ENCODE measurements at regions not wholly inside any gene's neighbourhood (a gene's known extent, or its start where the extent isn't known, plus 50 kb on each side); places are given as distances from the start of the nearest gene placed in this dataset.

GRCh38 chr3:116785226-116785625 lies 75.6 kb downstream of the TUSC7 start:
- Histone ChIP-seq H3K4me2 (ENCODE audit: insufficient read depth, low read length) (no peak overlapping the region), H3K4me3 (ENCODE audit: low read depth in 1 of 2, low read length in 2 of 2) (no peak overlapping the region), H2AFZ (ENCODE audit: low read depth, low read length) (no peak overlapping the region), H3K27me3 (ENCODE audit: insufficient read depth, low read length, poor library complexity) (no peaks in the 10 kb centered on the region), H3K36me3 (ENCODE audit: insufficient read depth, low read length) (no peaks in the 10 kb centered on the region), H3K9me3 (ENCODE audit: insufficient read depth, low read length, severe bottlenecking) (no peaks in the 10 kb centered on the region), H3K4me1 (ENCODE audit: insufficient read depth, low read length) (no peaks in the 10 kb centered on the region), H3K9ac (ENCODE audit: low read depth, low read length) (no peak overlapping the region), H3K27ac (ENCODE audit: low read length) (no peak overlapping the region), H4K20me1 (ENCODE audit: insufficient read depth, low read length) (no peaks in the 10 kb centered on the region), H3K79me2 (ENCODE audit: insufficient read depth, low read length) (no peaks in the 10 kb centered on the region)
- ATAC-seq (ENCODE audit: insufficient read depth, low read depth) (no peak), DNase-seq (no peak)
- TF ChIP-seq EZH2 (IDR thresholded peaks at IDR 0.05; ENCODE audit: borderline replicate concordance, low read depth, low read length, severe bottlenecking) = no peak
- TF ChIP-seq CTCF (IDR thresholded peaks at IDR 0.05; ENCODE audit: borderline replicate concordance, extremely low read depth, low read length, poor library complexity, severe bottlenecking) = no peak

- Histone ChIP-seq H2AFZ (ENCODE audit: low read depth, low read length) (no peak overlapping the region), H3K27me3 (ENCODE audit: insufficient read depth, low read length, poor library complexity) (no peaks in the 10 kb centered on the region), H3K4me2 (ENCODE audit: insufficient read depth, low read length) (no peak overlapping the region), H3K79me2 (ENCODE audit: insufficient read depth, low read length) (no peaks in the 10 kb centered on the region), H3K9ac (ENCODE audit: low read depth, low read length) (no peak overlapping the region), H3K4me1 (ENCODE audit: insufficient read depth, low read length) (no peaks in the 10 kb centered on the region), H3K9me3 (ENCODE audit: insufficient read depth, low read length, severe bottlenecking) (no peaks in the 10 kb centered on the region), H3K36me3 (ENCODE audit: insufficient read depth, low read length) (no peaks in the 10 kb centered on the region), H3K27ac (ENCODE audit: low read length) (no peak overlapping the region), H4K20me1 (ENCODE audit: insufficient read depth, low read length) (no peaks in the 10 kb centered on the region), H3K4me3 (ENCODE audit: low read depth in 1 of 2, low read length in 2 of 2) (no peak overlapping the region)
- DNase-seq (no peak), ATAC-seq (ENCODE audit: insufficient read depth, low read depth) (no peak)
- TF ChIP-seq EZH2 (IDR thresholded peaks at IDR 0.05; ENCODE audit: borderline replicate concordance, low read depth, low read length, severe bottlenecking) (no peak), CTCF (IDR thresholded peaks at IDR 0.05; ENCODE audit: borderline replicate concordance, extremely low read depth, low read length, poor library complexity, severe bottlenecking) (no peak)
These were observed 93.1 kb downstream of the TUSC7 start for GRCh38 chr3:116802651-116803050.

- Histone ChIP-seq H3K27ac (ENCODE audit: low read length) (no peak overlapping the region), H3K4me2 (ENCODE audit: insufficient read depth, low read length) (no peak overlapping the region), H3K4me3 (ENCODE audit: low read depth in 1 of 2, low read length in 2 of 2) (no peak overlapping the region), H3K9me3 (ENCODE audit: insufficient read depth, low read length, severe bottlenecking) (peaks cover 2% of the 10 kb centered on the region), H3K9ac (ENCODE audit: low read depth, low read length) (no peak overlapping the region), H2AFZ (ENCODE audit: low read depth, low read length) (no peak overlapping the region), H3K36me3 (ENCODE audit: insufficient read depth, low read length) (no peaks in the 10 kb centered on the region), H3K4me1 (ENCODE audit: insufficient read depth, low read length) (no peaks in the 10 kb centered on the region), H3K79me2 (ENCODE audit: insufficient read depth, low read length) (no peaks in the 10 kb centered on the region), H3K27me3 (ENCODE audit: insufficient read depth, low read length, poor library complexity) (no peaks in the 10 kb centered on the region), H4K20me1 (ENCODE audit: insufficient read depth, low read length) (no peaks in the 10 kb centered on the region)
- ATAC-seq (ENCODE audit: insufficient read depth, low read depth) = no peak
- DNase-seq = no peak
- TF ChIP-seq EZH2 (IDR thresholded peaks at IDR 0.05; ENCODE audit: borderline replicate concordance, low read depth, low read length, severe bottlenecking) = no peak
- no peak for TF ChIP-seq CTCF (IDR thresholded peaks at IDR 0.05; ENCODE audit: borderline replicate concordance, extremely low read depth, low read length, poor library complexity, severe bottlenecking)
These were observed 96.8 kb downstream of the TUSC7 start for GRCh38 chr3:116806351-116806750.

- no peak for ATAC-seq (ENCODE audit: insufficient read depth, low read depth)
- no peaks in the 10 kb centered on the region for H3K27me3 ChIP-seq (ENCODE audit: insufficient read depth, low read length, poor library complexity)
- no peaks in the 10 kb centered on the region for H3K4me1 ChIP-seq (ENCODE audit: insufficient read depth, low read length)
- no peaks in the 10 kb centered on the region for H3K36me3 ChIP-seq (ENCODE audit: insufficient read depth, low read length)
- DNase-seq = no peak
- no peak for TF ChIP-seq CTCF (IDR thresholded peaks at IDR 0.05; ENCODE audit: borderline replicate concordance, extremely low read depth, low read length, poor library complexity, severe bottlenecking)
- no peak for TF ChIP-seq EZH2 (IDR thresholded peaks at IDR 0.05; ENCODE audit: borderline replicate concordance, low read depth, low read length, severe bottlenecking)
- H2AFZ ChIP-seq (ENCODE audit: low read depth, low read length) = no peak overlapping the region
- H4K20me1 ChIP-seq (ENCODE audit: insufficient read depth, low read length) = no peaks in the 10 kb centered on the region
- H3K9ac ChIP-seq (ENCODE audit: low read depth, low read length) = no peak overlapping the region
- H3K4me3 ChIP-seq (ENCODE audit: low read depth in 1 of 2, low read length in 2 of 2) = no peak overlapping the region
- peaks cover 2% of the 10 kb centered on the region for H3K9me3 ChIP-seq (ENCODE audit: insufficient read depth, low read length, severe bottlenecking)
- no peak overlapping the region for H3K27ac ChIP-seq (ENCODE audit: low read length)
- no peak overlapping the region for H3K4me2 ChIP-seq (ENCODE audit: insufficient read depth, low read length)
- H3K79me2 ChIP-seq (ENCODE audit: insufficient read depth, low read length) = no peaks in the 10 kb centered on the region
These were observed 99.1 kb downstream of the TUSC7 start for GRCh38 chr3:116808725-116809124.
